ENCODE measurements at regions not wholly inside any gene's neighbourhood (a gene's known extent, or its start where the extent isn't known, plus 50 kb on each side); places are given as distances from the start of the nearest gene placed in this dataset.

DNA sequence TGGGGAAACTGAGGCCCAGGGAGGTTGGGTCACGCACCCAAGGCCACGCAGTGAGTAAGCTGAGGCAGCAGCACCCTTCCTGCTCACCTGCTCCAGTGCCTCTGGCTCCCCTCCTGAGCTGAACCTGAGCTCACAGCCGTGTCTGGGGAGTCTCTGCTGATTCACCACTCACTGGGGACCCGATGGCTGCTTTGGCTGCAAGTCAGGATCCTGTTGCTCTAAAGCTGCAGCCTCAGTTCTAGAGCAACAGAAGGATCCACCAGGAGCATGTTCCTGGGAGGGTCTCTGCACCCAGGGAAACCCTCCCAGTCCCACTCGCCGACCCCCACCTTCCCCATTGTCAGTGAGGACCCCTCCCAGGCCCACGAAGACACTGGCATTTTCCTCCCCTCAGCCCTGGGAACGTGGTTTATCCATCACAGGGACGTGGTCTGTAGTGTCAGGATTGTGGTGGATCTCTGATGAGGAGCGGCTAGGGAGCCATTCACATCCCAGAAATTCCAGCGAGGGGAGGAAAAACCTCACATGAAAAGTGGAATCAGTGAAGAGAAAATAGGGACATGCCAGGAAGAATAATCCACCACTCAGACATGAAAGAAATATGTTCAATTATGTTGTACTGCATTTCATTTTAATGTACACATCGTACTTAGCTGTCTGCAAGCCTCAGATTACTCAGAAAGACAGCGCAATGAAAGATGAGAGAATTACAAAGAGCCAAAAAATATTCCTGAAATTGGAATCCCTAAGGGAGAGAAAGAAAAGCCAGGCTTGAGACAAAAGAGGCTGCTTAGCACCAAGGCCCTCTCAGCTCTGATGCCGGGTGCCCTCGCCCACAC, 447.2 kb downstream of the MATN1 start:
- no peak for DNase-seq (ENCODE audit: low read depth in 2 of 2, low spot score in 1 of 2)

DNA sequence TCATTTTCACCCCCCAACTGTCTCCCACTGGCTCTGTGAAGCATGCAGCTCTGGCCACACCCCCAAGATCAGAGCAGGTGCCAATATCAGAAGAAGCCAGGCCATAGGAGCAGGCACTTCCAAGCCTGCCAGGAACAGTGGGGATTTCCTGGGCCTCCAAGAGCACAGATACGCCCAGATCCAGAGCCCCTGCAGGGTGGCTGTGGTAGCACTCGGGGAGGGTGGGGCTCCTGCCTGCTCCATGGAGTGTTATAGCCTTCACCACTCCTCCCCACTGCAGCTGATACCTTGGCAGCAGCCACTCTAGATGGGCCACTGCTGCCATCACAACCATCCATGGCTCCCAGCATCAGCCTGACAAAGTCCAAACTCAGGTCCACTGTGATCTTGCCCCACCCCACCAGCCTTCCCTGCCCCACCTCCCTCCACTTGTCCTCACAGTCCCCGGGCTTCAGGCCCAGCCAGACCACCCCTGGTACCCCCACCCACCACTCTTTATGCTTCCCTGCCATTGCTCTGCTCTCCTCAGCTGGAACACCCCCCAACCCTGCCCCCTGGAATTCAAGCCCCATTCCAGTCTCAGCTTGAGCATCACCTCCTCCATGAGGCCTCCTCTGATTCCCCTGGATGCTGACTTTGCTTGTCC, 448.3 kb downstream of the MATN1 start:
- no peak for DNase-seq (ENCODE audit: low read depth in 2 of 2, low spot score in 1 of 2)

DNA sequence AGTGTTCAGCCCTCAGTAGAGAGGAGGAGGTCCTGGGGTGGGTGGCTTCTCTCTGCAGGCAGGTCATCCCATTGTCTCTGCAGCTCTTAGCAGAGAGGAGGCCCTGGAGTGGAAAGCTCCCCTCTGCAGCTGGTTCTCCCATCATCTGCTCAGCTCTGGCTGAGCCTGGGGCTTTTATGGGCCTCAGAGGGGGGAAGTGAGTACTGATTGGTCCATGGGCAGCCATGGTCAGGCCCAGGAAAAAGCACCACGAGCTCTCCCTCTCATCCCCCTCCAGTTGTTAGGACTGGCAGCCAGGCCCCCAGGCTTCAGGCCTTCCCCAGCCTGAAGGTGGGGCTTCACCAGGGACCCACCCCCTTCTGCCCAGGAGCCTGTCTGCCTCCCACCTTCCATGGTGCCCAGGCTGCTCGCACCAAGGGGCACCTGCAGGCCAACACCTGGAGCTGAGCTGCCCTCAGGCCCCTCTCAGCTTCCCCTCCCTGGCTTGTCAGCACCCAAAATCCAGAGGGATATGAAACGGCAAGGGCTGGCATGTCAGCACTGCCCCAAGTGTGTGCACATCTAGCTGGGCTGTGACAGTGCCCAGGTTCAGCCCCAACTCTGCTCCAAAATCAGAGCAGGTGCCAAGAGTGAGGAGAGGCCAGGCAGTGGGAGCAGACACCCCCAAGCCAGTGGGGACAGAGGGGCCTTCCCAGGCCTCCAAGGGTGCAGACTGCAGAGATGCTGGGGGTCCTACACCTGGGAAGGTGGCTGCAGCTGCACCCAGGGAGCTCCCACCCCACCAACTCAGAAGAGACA, 449.0 kb downstream of the MATN1 start:
- DNase-seq (ENCODE audit: low read depth in 2 of 2, low spot score in 1 of 2), result no peak

DNA sequence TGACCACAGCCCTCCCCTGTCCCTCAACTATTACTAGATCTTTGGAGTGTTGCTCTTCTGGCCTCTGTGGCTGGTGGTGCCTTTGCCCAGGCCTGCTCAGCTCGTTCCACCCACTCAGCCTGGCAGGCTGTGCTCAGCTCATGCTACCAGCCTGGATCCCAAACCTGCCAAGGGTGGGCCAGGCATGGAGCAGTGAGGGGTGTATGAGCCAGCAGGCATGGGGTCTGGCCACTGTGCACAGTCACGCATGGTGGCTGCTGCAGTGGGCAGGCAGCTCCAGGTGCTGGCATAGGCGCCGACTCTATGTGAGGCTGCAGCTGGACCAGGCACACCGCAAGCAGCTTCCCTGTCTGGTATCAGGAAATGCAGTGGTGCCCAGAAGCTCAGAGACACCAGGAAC, 449.9 kb downstream of the MATN1 start:
- DNase-seq (ENCODE audit: low read depth in 2 of 2, low spot score in 1 of 2), result no peak

DNA sequence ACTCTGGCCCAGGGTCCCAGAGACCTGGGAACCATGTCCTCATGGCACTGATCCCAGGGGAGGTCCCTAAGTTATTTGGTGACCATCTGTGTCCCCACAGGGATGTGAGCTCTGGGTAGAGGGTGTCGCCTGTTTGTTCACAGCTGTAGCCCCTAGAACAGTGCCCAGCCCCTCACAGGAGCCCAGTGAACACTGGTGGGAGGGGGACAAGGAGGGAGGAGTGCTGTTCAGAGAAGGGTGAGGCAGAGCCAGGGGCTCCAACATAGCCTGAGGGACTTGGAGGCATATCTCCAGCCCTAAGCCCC, 450.4 kb downstream of the MATN1 start:
- no peak for DNase-seq (ENCODE audit: low read depth in 2 of 2, low spot score in 1 of 2)

DNA sequence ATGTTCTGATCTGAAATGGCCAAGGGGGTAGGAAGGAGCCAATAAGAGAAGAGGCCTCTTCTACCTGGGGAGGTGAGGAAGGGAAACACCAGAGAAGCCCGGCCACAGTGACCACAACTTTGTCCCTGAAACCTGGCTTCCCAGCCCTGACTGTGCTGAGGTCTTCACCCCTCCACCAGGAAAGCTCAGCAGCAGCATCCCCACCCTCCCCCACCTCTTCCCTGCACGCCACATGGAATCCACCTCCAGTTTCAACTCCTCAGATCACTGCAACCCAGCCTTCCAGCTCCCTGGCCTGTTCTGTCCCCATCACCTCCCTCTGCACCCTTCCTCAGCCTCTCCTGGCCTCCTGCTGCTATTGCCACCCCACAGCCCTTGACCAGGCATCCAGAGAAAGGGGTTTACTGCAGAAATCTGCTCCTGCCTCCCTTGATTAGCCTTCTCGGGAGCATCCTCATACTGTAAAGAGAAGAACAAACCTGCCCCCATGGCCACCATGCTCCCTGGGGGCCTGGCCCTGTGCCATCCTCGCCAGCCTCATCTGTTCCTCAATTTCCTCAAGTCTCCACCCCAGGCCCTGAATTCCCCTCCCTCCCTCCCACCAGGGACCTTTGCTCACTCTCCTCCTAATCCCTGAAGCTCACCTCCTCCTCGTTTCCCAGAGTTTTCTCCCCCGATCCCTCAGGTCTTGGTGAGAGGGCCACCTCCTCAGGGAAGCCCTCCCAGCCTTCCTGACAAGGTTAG, 450.9 kb downstream of the MATN1 start:
- no peak for DNase-seq (ENCODE audit: low read depth in 2 of 2, low spot score in 1 of 2)

DNA sequence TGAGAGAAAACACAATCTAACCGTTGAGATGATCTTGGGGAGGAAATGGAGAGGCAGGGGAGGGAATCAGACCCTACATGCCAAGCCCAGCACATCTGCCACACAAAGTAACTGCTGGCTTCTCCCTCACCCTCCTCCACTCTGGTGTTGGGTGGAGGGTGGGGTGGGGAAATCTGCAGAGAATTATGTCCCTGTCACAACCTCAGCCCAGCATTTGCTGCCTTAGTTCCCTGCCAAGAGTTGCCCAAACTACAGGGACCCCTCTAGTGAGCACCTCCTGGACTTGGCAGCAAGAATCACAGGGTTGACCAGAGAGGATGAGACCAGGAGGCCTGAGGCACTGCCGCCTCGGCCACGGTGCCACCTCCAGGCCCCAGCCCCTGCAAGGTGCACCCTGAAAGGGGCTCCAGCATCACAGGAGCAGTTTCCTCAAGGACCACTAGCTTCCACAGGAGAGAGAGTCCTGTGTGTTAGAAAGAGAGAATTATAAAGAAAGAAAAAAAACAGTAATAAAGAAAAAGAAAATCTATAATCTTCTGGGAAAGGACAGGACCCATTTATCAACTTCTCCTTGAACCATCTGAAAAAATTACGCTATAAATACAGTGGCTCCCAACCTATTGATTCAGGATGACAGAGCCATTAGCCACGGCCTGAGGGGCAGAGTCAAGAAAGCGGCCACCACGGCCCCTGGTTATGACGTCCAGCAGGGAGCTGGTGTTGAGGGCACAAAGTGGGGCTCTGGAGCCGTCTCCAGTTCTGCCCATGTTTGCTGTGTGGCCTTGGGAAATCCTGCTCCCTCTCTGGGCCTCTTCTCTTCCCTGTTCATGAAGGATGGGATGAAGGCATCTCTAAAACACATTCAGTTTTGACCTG, 451.7 kb downstream of the MATN1 start:
- DNase-seq (ENCODE audit: low read depth in 2 of 2, low spot score in 1 of 2), result no peak

DNA sequence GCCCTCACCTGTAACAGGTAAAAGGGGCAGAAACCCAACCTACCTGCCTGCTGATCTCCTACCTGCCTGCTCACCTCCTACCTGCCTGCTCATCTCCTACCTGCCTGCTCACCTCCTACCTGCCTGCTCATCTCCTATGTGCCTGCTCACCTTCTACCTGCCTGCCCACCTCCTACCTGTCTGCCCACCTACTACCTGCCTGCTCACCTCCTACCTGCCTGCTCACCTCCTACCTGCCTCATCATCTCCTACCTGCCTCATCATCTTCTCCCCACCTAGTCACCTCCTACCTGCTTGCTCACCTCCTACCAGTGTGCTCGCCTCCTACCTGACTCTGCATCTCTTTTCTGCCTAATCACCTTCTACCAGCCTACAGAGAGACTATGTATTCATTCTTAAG, 452.9 kb downstream of the MATN1 start:
- DNase-seq (ENCODE audit: low read depth in 2 of 2, low spot score in 1 of 2), result no peak

DNA sequence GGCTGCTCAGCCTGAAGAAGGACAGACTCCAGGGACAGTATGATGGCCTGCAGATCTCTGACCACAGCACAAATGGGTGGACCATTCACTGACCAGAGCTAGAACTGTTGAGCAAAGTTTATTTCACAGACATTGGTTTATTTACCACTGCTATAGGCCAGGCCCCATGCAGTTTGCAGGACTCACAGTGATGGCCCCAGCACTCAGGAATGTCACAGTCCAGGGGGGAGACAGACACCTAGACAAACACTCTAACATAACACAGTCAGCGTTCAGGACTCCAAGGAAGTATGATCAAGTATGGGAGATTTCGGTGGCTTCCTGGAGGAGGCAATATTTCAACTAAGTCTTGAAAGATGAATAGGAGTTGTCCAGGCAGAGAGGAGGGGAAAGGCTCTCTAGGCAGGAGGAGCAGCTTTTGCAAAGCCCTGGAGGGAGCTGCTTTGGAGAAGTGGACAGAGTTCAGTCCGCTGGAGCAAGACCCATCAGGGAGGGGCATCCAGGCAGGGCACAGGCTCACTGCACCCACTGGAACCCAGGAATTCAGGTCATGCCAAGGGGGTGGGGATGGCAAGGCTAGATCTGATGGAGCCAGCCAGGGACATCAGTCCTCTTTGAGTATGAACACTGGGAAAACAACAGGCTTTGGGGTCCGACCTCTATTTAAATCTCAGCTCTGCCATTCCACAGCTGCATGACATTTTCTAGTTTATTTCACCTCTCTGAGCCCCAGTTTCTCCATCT, 454.3 kb downstream of the MATN1 start:
- no peak for DNase-seq (ENCODE audit: low read depth in 2 of 2, low spot score in 1 of 2)

DNA sequence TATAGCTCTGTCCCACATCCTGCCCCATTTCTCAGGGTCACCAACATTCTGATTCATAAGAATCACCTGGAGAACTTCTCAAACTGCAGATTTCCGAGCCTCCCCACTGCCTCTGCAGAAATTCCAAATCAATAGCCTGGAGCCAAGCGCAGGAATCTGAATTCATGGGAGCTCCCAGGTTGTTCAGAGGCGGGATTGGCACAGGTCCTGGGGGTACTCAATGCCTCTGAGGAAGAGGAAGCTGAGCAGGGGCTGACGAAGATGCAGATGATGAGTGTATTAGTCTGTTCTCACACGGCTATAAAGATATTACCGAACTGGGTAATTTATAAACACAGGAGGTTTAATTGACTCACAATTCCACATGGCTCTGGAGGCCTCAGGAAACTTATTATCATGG, 455.5 kb downstream of the MATN1 start:
- DNase-seq (ENCODE audit: low read depth in 2 of 2, low spot score in 1 of 2), result no peak

DNA sequence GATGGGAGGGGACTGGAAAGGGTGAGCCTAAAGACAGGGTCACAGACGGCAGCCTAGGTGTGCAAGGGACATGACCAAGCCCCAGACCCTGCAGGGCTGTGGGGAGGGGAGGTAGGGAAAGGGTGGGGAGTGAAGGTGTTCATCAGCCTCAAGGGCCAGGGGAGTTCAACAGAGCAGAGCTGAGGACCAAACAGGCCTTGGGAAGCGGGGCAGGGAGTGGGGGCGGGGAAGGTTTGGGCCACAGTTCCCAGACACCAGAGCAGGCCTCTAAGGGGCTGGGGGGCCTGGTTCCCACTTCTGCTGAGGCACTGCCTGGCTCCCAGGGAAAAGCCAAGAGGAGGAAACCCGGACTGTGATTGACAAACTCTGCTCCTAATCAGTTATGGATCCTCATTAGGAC, 456.3 kb downstream of the MATN1 start:
- DNase-seq (ENCODE audit: low read depth in 2 of 2, low spot score in 1 of 2), result no peak

DNA sequence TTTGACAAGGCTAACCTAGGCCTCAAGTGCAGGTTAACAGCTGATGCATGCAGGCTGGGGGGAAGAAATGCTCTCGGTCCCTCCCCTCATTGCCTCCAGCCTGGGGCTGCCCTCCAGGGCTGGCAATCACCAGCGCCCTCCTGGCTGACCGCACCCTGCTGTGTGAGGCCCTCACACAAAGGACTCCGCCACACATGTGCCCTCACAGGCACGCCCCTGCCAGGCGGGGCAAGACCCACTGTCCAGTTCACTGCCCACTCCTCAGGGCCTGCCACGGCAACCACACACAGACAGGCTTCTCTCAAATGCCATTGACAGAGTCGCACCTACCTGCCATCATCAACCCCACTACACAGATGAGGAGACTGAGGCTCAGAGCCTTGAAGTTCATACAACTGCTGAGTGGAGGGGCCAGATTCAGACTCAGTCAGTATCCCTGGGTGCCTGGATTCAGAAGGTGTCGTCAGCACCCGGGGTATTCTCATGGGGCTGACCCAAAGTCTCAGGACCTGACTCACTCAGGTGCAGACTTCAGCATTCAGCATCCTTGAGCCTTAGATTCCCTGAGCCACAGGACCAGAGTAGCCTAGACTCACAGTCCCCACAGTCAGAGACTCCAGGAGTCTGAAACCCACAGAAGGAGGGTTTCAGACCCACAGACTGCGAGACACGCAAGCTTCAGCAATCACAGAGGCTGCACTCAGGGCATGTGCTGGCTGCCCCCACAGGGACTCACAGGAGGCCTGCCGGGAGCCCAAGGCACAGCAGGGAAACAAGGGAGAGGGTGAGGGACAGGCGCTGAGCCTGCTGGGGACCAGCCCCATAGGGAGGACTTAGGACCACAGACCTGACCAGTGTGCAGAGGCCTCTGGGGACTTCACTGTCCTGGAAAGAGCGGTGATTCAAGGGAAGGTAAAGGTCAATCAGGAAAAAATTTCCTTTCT, 458.0 kb downstream of the MATN1 start:
- DNase-seq (ENCODE audit: low read depth in 2 of 2, low spot score in 1 of 2), result no peak

DNA sequence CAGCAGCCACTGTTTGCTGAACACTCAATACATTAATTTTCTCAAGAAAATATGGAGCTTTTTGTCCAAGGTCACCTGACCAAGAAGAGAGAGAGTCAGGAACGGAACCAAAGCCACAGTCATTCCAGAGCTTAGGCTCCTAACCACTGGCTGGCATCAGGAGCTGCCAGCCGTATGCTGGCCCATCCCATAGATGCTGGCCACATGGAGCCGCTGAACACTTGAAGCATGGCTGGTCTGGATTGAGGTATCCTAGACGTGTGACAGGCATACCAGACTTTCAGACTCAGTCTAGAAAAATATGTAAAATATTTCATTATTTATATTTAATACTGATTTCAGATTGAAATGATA, 458.7 kb downstream of the MATN1 start:
- DNase-seq (ENCODE audit: low read depth in 2 of 2, low spot score in 1 of 2), result no peak

DNA sequence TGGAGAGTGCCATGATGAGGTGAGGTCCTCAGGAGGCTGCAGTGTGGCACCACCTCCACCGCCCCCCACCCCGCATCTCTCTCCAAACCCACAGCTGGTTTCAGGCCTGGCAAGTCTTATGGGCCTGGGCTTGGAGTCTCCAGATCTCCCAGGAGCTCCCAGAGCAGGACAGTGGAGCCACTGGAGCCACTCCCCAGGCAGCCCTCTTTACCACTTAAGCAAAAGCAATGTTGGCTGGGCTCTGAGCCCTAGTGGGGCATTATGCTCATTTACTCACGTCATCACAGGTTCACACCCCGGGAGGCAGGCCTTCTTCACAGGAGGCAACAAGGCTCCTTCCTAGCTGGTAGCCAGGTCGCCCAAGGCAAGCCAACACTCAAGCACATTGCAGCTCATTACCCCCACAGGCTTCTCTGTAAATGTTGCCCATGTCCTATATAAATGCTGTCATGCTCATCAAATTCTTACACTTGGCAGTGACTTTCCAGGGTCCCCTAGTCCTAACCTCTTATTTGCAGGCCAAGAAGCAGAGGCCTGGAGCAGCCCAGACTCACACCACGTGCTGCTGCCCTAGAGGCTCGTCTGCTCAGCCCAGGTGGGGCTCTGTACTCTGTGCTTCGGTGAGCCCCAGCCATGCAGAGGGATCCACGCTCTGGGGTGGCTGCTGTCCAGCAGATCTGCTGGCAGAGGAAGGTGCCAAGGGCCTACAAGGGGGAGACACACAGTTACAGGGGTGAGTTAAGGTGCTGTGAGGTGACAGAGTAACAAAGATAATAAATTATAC, 459.3 kb downstream of the MATN1 start:
- no peak for DNase-seq (ENCODE audit: low read depth in 2 of 2, low spot score in 1 of 2)

DNA sequence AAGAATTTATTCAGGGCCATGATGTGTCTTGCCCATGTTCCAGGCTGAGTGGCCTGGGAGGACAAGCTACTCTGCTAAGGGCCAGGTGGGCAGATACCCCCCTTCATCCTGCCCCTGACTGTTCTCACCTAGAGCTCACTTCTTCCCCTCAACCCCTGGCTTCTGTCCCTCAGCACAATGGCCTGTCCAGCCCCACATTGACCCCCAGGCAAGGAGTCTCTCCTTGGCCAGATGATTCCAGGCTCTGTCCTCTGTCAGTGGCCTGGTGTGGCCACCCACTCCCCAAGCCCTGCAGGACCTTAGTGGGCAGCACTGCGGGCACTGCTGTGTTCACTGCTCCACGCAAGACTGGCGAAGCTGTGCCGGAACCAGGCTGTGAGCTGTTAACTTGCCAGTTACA, 460.0 kb downstream of the MATN1 start:
- DNase-seq (ENCODE audit: low read depth in 2 of 2, low spot score in 1 of 2), result no peak

DNA sequence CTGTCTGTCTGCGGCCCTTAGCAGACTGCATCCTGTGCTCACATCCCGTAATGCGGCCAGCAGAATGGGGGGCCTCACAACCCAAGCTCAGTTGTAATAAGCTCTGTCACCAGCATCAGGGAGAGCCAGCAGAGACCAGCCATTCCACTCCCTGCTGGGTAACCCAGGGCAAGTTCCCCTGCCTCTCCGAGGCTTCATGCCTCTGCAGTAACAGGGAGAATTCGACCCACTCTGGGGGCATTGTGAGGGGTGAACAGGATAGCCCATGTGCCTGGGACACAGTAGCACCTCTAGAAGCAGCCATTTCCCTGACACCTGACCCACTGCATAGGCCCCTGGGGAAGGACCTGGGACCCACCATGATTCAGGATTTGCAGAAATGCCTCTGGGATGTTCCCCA, 461.2 kb downstream of the MATN1 start:
- no peak for DNase-seq (ENCODE audit: low read depth in 2 of 2, low spot score in 1 of 2)

DNA sequence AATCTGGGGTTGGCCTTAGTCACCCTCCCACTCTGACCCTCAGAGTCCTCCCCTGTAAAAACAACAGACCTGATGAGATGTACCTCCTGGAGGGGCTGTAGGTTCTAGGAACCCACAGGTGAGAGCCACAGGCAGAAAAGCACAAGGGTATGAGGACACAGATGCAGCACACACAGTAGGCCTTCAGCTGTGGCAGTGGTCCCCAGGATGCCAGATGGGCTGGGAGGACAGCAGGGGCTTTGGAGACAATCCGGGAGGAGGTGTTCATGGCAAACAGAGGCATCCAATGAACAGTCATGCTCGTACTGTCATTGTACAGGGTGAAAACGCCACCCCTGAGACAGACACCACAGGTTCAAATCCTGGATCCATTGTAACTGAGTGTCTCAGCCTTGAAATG, 463.1 kb downstream of the MATN1 start:
- no peak for DNase-seq (ENCODE audit: low read depth in 2 of 2, low spot score in 1 of 2)

DNA sequence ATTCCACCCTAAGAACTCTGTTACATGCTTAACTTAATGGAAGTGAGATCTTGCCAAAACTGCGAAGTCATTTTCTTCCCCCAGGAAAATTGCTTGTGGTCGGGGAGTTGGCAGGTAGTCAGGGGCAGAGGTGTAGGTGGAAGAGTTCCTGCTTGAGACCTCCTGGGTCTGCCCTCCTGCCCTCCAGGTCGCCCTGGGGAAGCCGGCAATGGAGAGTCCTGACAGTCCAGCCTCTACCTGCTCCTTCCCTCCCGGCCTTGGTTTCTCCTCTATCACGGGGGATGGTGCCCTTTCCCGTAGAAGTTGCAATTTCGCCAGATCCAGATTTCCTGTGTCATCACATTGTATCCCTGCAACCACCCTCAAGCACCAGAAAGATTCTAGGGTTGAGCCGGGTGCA, 463.8 kb downstream of the MATN1 start:
- no peak for DNase-seq (ENCODE audit: low read depth in 2 of 2, low spot score in 1 of 2)

Measured in stimulated activated CD8-positive, alpha-beta memory T cell treated with anti-CD3 and anti-CD28 coated beads, Interleukin-4, amount 100 ng/mL, for 1 hour (primary cell).